Ovary (tissue), 7 donors: ENCODE measurements at regions not wholly inside any gene's neighbourhood (a gene's known extent, or its start where the extent isn't known, plus 50 kb on each side); places are given as distances from the start of the nearest gene placed in this dataset.
"Not testable (repeated sequence)": the region's sequence is repeated elsewhere in the genome, so short reads cannot be mapped to it uniquely, and the experiment has no call there.

Experiments
- DNase-seq, 5 donors: peaks; one replicate each; pipeline ENCODE4 v3.0.0-alpha.2; 2019 to 2020
- H3K27ac ChIP-seq, 2 donors: fragments of 200-600 bp; one replicate each; pipeline versions ENCODE4 v1.5.1 to v1.8.0; 2019 to 2022
- H3K27me3 ChIP-seq: fragments of 200-600 bp; one replicate; pipeline ENCODE4 v1.8.0; 2022
- H3K36me3 ChIP-seq: fragments of 200-600 bp; sonication (generic); one replicate; pipeline ENCODE4 v1.5.1; 2019
- H3K4me1 ChIP-seq: one replicate; pipeline ENCODE4 v1.8.1; 2013; ENCODE audit warnings: mild to moderate bottlenecking, moderate library complexity; ENCODE audit not compliant: insufficient read depth
- H3K4me3 ChIP-seq: fragments of 200-600 bp; sonication (generic); one replicate; pipeline ENCODE4 v1.5.1; 2017
- H3K9me3 ChIP-seq, 2 donors: fragments of 200-600 bp in 1 of 2; sonication (generic) in 1 of 2; one replicate each; pipeline versions ENCODE4 v1.5.1 to v1.8.1; 2013 to 2019; ENCODE audit warnings: mild to moderate bottlenecking in 1 of 2, moderate library complexity in 1 of 2
- EP300 ChIP-seq: sonication (generic); formaldehyde crosslinking; IDR thresholded peaks from one replicate; pipeline ENCODE4 v1.6.1; 2017; ENCODE audit warnings: antibody characterized with exemption
- POLR2A ChIP-seq: fragments of 450-650 bp; IDR thresholded peaks from one replicate; pipeline ENCODE4 v1.6.1; 2017; ENCODE audit warnings: antibody characterized with exemption, mild to moderate bottlenecking, moderate library complexity
- WGBS, 3 donors: extraction: QIAGEN DNeasy Blood & Tissue Kit in 1 of 3; methylation state at CpG; one replicate each; pipeline versions ENCODE4 v1.1.5 to v1.1.7; 2013 to 2017; 5-methylcytosine and 5-hydroxymethylcytosine counted together
- intact Hi-C, 4 donors: fragments of 100-400 bp; cut with DNase I; formaldehyde crosslinking; loops; one replicate each; pipeline versions ENCODE4 v1.11.0 to v1.15.1; 2022 to 2023
- TF ChIP-seq, protein P1 (sequence below), 3 donors: fragments of 450-650 bp in 2 of 3; fragments of 200-600 bp in 1 of 3; IDR thresholded peaks; one replicate each; pipeline versions ENCODE4 v1.5.1 to v1.8.0; 2016 to 2022; ENCODE audit warnings: antibody characterized with exemption in 3 of 3, mild to moderate bottlenecking in 1 of 3
- donor health status: DM: no; HTN: no; CAD: no; lungs with moderate emphysema.
- donor health status: DM: no; HTN: no; CAD: no.
- donor health status: Bipolar disorder and iron deficiency.
- donor health status: DM: no; HTN: no; CAD: no.
- donor health status: DM: yes; HTN: yes; CAD: no.

DNA sequence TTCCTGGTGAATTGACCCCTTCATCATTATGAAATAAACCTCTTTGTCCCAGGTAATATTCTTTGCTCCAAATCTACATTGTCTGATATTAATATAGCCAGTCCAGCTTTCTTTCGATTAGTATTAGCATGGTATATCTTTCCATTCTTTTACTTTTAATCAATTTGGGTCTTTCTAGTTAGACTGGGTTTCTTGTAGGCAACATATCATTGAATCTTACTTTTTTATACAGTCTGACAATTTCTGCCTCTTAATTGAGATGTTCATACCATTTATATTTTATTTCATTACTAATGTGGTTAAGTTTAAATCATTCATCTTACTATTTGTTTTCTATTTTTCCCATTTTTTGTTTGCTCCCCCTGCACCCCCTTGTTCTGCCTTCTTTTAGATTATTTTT, 61.7 kb upstream of the LIFR start:
- intact Hi-C loops = no loop called here
- 92 to 95% (median 95%) methylated on average over 1 of the region's 1 CpG for WGBS, 3 donors
- no peak for DNase-seq
- no peaks in the 10 kb centered on the region for H3K4me1 ChIP-seq
- peaks cover 0 to 3% of the 10 kb centered on the region in 2 donors for H3K9me3 ChIP-seq
- no peaks in the 10 kb centered on the region for H3K27me3 ChIP-seq
- TF ChIP-seq, protein P1, sequence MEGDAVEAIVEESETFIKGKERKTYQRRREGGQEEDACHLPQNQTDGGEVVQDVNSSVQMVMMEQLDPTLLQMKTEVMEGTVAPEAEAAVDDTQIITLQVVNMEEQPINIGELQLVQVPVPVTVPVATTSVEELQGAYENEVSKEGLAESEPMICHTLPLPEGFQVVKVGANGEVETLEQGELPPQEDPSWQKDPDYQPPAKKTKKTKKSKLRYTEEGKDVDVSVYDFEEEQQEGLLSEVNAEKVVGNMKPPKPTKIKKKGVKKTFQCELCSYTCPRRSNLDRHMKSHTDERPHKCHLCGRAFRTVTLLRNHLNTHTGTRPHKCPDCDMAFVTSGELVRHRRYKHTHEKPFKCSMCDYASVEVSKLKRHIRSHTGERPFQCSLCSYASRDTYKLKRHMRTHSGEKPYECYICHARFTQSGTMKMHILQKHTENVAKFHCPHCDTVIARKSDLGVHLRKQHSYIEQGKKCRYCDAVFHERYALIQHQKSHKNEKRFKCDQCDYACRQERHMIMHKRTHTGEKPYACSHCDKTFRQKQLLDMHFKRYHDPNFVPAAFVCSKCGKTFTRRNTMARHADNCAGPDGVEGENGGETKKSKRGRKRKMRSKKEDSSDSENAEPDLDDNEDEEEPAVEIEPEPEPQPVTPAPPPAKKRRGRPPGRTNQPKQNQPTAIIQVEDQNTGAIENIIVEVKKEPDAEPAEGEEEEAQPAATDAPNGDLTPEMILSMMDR (IDR thresholded peaks at IDR 0.05) = no peak
- no peak for TF ChIP-seq POLR2A
- TF ChIP-seq EP300 = no peak
- no peaks in the 10 kb centered on the region for H3K36me3 ChIP-seq
- H3K4me3 ChIP-seq = no peak overlapping the region
- no peak overlapping the region for H3K27ac ChIP-seq

DNA sequence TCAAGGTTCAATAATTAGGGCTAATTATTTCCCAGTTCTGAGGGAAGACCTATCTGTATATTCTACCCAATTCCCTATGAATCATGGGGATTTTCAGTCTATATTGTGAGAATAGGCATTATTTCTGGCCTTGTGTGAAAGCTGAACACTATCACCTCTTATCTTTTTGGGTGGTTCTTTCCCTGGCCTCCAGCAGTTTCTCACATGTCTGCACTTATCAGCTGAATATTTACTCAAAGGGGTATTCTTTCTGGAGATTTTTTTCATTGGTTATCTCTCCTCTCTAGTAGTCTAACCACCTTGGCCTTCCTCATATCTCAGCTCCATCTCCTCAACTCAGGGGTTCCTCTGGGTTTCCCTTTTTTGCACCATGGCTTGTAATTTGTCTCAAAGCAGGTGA, 64.9 kb upstream of the LIFR start:
- Histone ChIP-seq H3K27me3 (no peaks in the 10 kb centered on the region), H3K4me1 (no peaks in the 10 kb centered on the region), H3K9me3 (peaks cover 0 to 3% of the 10 kb centered on the region in 2 donors), H3K27ac (no peak overlapping the region), H3K4me3 (no peak overlapping the region), H3K36me3 (no peaks in the 10 kb centered on the region)
- DNase-seq = no peak
- TF ChIP-seq, protein P1 (IDR thresholded peaks at IDR 0.05) = no peak
- TF ChIP-seq POLR2A (no peak), EP300 (no peak)
- intact Hi-C loops = loop anchor here in 1 of 4 donors (1.0 kb wide), 1 partner anchor 27 kb away; no protein-coding TSS in a partner anchor

DNA sequence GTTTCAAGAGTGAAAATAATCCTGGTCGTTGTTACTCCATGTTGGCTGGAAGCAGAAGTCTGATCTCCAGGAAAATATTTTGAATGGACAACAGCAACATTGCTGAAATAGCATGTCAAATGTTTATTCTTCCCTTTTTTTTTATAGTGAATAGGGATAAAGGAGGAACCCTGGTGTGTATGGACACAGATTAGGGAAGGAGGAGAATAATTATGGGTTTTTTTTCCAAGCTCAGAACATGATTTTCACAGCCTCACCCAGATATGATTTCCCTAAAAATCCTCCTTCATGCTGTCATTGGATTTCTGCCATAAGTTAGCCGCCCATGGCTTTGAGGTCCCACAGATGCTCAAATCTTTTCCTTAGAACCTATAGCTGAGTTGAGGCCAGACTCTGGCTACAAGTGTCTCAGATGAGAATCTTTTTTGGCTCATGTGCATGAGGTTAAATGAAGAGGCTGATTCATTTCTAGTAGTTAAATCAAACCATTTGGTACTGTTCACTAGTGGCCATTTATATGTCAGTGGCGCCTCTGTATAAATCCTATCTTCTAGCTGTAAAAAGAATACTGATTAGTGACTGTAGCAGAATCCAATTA, 65.5 kb upstream of the LIFR start:
- H3K4me3 ChIP-seq = no peak overlapping the region
- H3K27ac ChIP-seq = no peak overlapping the region
- DNase-seq = no peak
- 46 to 53% (median 48%) methylated on average over 3 of the region's 3 CpGs for WGBS, 3 donors
- H3K9me3 ChIP-seq = peaks cover 0 to 3% of the 10 kb centered on the region in 2 donors
- H3K36me3 ChIP-seq = no peaks in the 10 kb centered on the region
- intact Hi-C loops = loop anchor here in 1 of 4 donors (1.0 kb wide), 1 partner anchor 28 kb away; no protein-coding TSS in a partner anchor
- H3K27me3 ChIP-seq = no peaks in the 10 kb centered on the region
- TF ChIP-seq, protein P1 (IDR thresholded peaks at IDR 0.05) = no peak
- TF ChIP-seq POLR2A (no peak), EP300 (no peak)
- H3K4me1 ChIP-seq = no peaks in the 10 kb centered on the region

DNA sequence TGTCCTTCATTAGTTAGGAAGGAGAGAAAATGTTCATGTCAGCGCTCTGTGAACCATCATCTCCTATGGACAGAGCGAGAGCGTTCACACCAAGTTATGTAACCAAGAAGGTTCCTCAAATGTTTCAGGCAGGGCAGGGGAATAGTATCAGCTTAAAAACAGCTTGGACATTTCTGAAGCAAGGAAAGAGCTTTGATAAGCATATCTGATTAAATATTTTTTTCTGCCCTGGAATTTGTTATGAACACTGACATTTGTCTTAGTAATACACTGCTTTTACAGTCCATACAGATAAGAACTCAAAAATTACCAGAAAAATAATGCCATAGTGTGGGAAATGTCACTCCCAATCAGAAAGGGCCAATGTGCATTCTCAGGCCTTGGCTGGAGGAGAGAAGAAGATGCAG, 66.3 kb upstream of the LIFR start:
- Histone ChIP-seq H3K4me3 (no peak overlapping the region), H3K9me3 (peaks cover 0 to 3% of the 10 kb centered on the region in 2 donors), H3K36me3 (no peaks in the 10 kb centered on the region), H3K4me1 (no peaks in the 10 kb centered on the region), H3K27ac (no peak overlapping the region), H3K27me3 (no peaks in the 10 kb centered on the region)
- intact Hi-C loops = no loop called here
- WGBS, 3 donors = 66 to 86% (median 66%) methylated on average over 3 of the region's 3 CpGs
- TF ChIP-seq POLR2A = no peak
- TF ChIP-seq, protein P1 (IDR thresholded peaks at IDR 0.05) = no peak
- TF ChIP-seq EP300 = no peak
- DNase-seq = no peak

DNA sequence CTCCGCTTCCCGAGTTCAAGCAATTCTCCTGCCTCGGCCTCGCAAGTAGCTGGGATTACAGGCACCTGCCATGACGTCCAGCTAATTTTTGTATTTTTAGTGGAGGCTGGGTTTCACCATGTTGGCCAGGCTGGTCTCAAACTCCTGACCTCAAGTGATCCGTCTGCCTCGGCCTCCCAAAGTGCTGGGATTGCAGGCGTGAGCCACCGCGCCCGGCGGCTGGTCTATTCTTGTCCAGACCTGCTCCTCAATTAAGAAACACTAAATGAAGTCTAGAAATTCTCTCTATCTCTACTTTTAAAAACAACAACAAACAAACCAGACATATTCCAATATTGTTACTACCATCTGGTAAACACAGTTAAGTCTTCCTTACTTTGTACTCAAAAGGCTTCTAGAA, 68.1 kb upstream of the LIFR start:
- H3K4me1 ChIP-seq, H3K27me3 ChIP-seq, H3K27ac ChIP-seq, intact Hi-C loops, DNase-seq, H3K4me3 ChIP-seq, H3K9me3 ChIP-seq, H3K36me3 ChIP-seq: not testable (repeated sequence)
- WGBS, 3 donors = 95 to 98% (median 97%) methylated on average over 12 of the region's 12 CpGs

DNA sequence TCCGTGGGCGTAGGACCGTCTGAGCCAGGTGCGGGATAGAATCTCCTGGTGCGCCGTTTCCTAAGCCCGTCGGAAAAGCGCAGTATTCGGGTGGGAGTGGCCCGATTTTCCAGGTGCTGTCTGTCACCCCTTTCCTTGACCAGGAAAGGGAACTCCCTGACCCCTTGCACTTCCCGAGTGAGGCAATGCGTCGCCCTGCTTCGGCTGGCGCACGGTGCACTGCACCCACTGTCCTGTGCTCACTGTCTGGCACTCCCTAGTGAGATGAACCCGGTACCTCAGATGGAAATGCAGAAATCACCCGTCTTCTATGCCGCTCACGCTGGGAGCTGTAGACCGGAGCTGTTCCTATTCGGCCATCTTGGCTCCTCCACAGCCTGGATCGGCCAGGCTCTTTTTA, 74.9 kb upstream of the LIFR start:
- H3K27me3 ChIP-seq, H3K4me3 ChIP-seq, intact Hi-C loops, H3K36me3 ChIP-seq, H3K9me3 ChIP-seq, H3K4me1 ChIP-seq, DNase-seq, H3K27ac ChIP-seq: not testable (repeated sequence)
- 90 to 96% (median 95%) methylated on average over 24 of the region's 24 CpGs for WGBS, 3 donors
